ENCODE measurements at regions not wholly inside any gene's neighbourhood (a gene's known extent, or its start where the extent isn't known, plus 50 kb on each side); places are given as distances from the start of the nearest gene placed in this dataset.

DNA sequence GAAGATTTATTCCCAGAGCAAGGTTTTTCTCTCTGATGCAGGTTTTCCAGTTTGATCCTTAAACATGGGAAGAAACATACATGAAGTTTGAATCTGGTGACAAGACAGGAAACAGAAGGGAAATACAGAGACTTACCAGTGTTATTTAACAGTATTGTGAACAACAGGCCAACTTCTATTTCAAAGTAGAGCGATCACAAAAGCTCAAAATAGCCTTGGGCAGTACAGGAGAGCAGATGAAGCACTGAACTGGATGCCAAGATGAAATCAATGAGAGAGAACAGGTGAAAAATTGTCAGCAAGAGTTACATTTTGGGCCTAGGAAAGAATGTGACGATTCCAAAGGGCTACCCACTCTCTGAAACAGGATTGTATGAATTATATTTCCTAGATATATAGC, 114.8 kb upstream of the PTPRK start:
- WGBS, 4 donors: 65 to 70% (median 70%) methylated on average over 2 of the region's 2 CpGs
- Histone ChIP-seq H3K27me3 (no peaks in the 10 kb centered on the region), H3K4me3 (no peak overlapping the region), H3K36me3 (replicated peaks in 1 of 2) (no peaks in the 10 kb centered on the region), H3K27ac (no peak overlapping the region), H3K4me1 (replicated peaks in 1 of 2) (no peaks in the 10 kb centered on the region), H3K9me3 (replicated peaks in 1 of 3) (no peaks in the 10 kb centered on the region)
- intact Hi-C loops (cut with DNase I): no loop called here
- DNase-seq: no peak
- no peak for TF ChIP-seq POLR2A (IDR thresholded peaks at IDR 0.05)
- TF ChIP-seq, protein P1, sequence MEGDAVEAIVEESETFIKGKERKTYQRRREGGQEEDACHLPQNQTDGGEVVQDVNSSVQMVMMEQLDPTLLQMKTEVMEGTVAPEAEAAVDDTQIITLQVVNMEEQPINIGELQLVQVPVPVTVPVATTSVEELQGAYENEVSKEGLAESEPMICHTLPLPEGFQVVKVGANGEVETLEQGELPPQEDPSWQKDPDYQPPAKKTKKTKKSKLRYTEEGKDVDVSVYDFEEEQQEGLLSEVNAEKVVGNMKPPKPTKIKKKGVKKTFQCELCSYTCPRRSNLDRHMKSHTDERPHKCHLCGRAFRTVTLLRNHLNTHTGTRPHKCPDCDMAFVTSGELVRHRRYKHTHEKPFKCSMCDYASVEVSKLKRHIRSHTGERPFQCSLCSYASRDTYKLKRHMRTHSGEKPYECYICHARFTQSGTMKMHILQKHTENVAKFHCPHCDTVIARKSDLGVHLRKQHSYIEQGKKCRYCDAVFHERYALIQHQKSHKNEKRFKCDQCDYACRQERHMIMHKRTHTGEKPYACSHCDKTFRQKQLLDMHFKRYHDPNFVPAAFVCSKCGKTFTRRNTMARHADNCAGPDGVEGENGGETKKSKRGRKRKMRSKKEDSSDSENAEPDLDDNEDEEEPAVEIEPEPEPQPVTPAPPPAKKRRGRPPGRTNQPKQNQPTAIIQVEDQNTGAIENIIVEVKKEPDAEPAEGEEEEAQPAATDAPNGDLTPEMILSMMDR (IDR thresholded peaks at IDR 0.05): no peak

DNA sequence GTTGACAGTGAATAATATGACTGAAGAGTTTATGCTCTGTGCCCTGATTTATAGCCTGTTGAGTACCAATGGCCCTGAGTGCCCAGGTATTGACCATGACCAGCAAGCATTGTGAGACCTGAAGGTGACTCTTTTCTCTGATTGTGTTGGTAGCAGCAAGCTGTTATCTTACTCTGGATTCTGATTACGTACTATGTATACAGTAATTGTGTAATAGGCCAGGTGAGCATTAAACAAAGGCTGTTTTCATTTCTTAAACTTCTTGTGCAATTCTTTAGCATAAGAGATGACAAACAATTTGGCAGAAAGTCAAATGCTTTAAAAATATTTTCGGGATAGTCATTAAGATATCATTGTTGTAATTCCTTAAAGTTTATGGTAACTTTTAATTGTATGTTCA, 111.7 kb upstream of the PTPRK start:
- Histone ChIP-seq H3K9me3 (replicated peaks in 1 of 3) (no peaks in the 10 kb centered on the region), H3K36me3 (replicated peaks in 1 of 2) (no peaks in the 10 kb centered on the region), H3K4me1 (replicated peaks in 1 of 2) (no peaks in the 10 kb centered on the region), H3K4me3 (no peak overlapping the region), H3K27ac (no peak overlapping the region), H3K27me3 (no peaks in the 10 kb centered on the region)
- TF ChIP-seq POLR2A (IDR thresholded peaks at IDR 0.05): no peak
- TF ChIP-seq, protein P1 (IDR thresholded peaks at IDR 0.05): no peak
- no peak for DNase-seq
- intact Hi-C loops (cut with DNase I): no loop called here
- 64 to 86% (median 81%) methylated on average over 2 of the region's 2 CpGs for WGBS, 4 donors

DNA sequence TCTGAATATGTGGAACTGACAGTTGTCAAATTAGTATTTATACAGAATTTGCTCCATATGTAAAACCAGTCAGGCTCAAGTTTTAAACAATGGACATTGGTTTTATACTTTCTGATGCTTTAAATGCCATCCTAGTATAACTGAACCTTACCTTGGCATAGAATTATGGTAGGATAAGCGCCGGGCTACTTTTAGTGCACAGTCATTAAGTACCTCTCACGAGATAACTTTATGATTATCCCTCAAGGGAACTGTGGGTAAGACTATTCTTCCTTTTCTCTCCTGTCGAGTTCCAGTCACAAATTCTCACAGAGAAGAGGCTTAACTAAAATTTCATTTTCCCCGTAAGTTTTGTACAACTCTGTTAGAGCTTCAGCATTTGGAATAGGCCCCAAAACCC, 110.6 kb upstream of the PTPRK start:
- 78 to 87% (median 85%) methylated on average over 5 of the region's 5 CpGs for whole genome bisulfite sequencing, 4 donors
- H3K9me3 ChIP-seq (replicated peaks in 1 of 3): no peaks in the 10 kb centered on the region
- intact Hi-C loops (cut with DNase I): no loop called here

DNA sequence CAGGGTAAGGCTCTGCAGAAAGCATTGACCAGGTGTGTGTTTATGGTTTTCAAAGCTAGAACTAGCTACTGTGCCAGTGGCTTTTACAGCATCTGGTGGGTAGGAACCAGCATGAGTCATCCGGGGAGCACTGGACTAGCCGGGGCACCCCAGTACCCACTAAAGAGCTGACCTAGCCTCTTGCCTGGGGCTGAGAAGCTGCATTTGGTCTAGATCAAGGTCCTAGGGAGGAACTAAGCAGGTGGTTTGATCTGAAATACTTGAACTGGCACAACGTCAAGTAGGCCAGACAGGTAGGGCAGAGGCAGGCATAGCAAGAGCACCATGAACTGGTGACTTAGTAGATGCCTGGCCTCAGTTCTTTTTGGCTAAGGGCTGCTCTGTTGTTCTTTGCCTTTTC, 109.8 kb upstream of the PTPRK start:
- intact Hi-C loops (cut with DNase I): no loop called here
- no peaks in the 10 kb centered on the region for H3K27me3 ChIP-seq
- H3K9me3 ChIP-seq (replicated peaks in 1 of 3): no peaks in the 10 kb centered on the region
- no peak overlapping the region for H3K27ac ChIP-seq
- WGBS, 4 donors: 81 to 89% (median 85%) methylated on average over 3 of the region's 3 CpGs
- TF ChIP-seq, protein P1 (IDR thresholded peaks at IDR 0.05): no peak
- no peak for TF ChIP-seq POLR2A (IDR thresholded peaks at IDR 0.05)
- H3K36me3 ChIP-seq (replicated peaks in 1 of 2): no peaks in the 10 kb centered on the region
- no peak overlapping the region for H3K4me3 ChIP-seq
- no peaks in the 10 kb centered on the region for H3K4me1 ChIP-seq (replicated peaks in 1 of 2)
- DNase-seq: no peak

More for the DNA sequence above, 110.6 kb upstream of the PTPRK start:
- H3K36me3 ChIP-seq (replicated peaks in 1 of 2): no peaks in the 10 kb centered on the region
- H3K4me3 ChIP-seq: no peak overlapping the region
- DNase-seq: no peak
- H3K27ac ChIP-seq: no peak overlapping the region
- TF ChIP-seq, protein P1 (IDR thresholded peaks at IDR 0.05): no peak
- no peak for TF ChIP-seq POLR2A (IDR thresholded peaks at IDR 0.05)
- no peaks in the 10 kb centered on the region for H3K27me3 ChIP-seq
- H3K4me1 ChIP-seq (replicated peaks in 1 of 2): no peaks in the 10 kb centered on the region
